NCI-H82 treated with DMSO at 0.1 percent for 48 hours (cell line): ENCODE measurements at regions not wholly inside any gene's neighbourhood (a gene's known extent, or its start where the extent isn't known, plus 50 kb on each side); places are given as distances from the start of the nearest gene placed in this dataset.

Experiments used
- DNase-seq: peaks from one replicate; lab custom pipeline; 2025; ENCODE audit not compliant: unreplicated experiment; lab: John Stamatoyannopoulos, UW

DNA sequence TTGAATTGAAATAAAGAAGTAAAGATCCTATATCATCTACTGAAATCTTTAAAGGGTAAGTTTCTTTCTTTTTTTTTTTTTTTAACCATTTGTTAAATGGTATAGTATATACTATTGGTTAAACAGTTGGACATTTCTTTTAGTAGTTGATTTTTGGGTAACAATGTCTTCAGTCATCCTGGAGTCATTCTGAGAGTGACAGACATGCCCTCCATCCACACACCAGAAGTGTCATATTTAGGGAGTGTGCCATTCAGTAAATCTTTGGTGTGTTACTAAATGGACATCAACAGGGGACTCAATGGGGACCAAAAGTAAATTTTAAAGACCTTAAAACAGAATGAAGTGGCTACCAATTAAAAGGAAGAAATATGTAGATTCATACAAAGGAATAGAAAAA, 50.8 kb upstream of the SLC39A10 start:
- DNase-seq = no peak

DNA sequence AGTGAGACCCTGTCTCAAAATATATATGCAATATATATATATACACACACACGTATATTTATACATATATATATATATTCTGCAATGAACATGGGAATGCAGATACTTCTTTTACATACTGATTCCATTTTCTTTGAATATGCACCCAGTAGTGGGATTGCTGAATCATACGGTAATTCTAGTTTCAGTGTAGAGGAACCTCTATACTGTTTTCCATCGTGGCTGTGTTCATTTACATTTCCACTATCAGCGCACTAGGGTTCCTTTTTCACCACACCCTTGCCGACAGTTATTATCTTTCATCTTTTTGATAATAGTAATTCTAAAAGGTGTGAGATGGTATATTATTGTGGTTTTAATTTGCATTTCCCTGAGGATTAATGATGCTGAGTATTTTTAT, 52.3 kb upstream of the SLC39A10 start:
- DNase-seq = no peak

DNA sequence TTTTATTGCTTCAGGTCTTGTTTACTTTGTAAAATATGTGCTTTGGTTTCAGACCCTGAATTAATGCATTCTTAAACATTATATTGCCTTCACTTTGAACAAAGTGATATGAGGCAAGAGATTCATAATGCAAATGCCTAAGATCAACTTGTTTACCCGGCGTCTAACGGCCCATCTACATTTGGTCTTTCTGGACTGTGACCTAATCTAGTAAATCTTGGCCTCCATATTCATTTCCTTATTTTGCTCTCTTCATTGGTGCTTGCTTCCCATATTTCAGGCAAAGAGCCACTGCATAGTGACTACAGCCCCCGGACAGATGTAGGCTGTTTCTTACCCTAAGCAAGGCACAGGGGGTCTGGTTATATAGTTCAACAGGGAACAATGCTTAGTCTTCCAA, 53.0 kb upstream of the SLC39A10 start:
- DNase-seq = no peak

DNA sequence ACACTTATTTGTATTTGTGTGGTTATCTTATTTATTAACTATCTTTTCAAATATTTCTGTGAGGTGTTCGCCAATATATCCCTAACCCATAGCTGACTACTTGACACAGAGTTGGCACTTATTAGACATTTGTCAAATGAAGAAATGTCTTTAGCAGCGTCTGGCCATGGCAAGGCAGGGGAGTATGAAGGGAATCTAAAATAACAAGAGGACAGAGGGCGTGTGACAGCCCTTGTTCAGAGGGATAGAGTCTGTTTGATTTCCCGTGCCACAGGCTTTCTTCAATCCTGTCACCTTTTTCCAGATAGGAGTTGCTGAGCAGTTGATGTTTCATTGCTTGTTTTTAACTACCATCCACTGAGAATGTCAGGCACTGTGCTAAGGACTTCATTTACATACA, 53.6 kb upstream of the SLC39A10 start:
- no peak for DNase-seq

DNA sequence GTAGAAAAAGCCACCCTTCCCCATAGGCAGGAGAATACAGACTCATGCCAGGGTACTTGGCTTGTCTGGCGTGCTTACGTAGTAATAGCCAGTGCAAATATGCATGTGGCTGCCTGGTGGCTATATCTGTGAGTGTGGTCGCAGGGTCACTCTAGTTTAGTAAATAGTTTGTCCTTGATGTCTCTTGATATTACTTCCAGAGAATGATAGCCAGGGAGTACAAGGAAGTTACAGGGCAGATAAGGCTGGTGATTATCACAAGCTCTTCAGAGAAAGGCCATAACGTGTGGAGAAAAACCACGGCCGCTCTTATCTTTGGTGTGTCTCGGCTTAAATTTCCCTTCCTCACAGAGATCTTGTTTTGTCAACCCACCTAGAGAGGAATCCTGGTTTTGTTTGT, 54.3 kb upstream of the SLC39A10 start:
- no peak for DNase-seq

DNA sequence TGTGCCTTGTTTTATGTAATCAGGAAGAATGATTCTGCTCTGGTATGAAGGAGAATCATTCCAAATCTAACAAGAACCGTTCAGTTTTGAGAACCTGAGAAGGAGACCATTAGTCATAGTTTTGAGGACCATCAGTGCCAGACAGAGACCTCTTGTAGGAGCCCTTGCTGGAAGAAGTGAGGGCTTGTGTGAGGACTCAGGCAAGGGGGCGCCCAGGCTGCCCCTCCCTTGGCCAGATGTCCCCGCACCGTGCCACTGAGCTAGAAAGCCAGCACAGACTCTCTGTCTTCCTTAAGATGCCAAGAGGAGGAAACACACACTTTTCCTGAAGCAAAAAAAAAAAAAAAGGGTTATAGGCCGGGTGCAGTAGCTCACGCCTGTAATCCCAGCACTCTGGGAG, 55.7 kb upstream of the SLC39A10 start:
- DNase-seq = no peak

DNA sequence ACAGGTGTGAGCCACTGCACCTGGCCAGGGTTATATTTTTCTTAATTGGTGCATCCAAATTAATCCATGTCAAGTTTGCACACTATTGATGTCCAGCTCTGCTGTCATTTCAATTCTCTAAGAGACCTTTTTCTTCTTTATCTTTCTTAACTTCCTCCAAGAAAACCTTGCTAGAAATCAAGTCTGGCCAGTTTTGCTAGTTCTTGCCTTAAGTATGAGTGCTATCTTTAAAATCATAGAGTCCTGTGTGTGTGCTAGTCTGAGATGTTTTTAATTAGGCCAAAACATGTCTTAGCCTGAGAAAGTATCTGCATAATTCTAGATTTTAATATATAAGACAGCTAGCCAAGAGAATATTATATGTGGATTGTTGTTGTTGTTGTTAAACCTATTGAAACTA, 56.2 kb upstream of the SLC39A10 start:
- no peak for DNase-seq

DNA sequence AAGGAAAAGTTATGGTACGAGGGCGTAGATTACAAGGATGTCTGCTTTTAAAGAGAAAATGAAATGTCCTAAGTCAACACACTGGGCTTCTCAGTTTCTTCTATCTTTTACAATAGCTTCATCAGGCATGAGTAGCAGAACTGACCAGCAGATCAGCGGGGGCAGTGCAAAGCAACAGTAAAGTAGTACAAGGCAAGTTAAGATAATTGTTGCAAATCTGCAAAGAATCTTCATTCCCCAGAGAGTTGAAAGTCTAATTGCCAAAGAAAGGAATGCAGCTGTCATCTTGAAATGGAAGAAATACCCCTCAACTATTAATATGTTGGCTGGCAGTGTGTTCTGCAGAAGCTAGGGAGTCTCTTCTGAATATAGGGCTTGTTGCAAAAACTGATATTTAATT, 60.2 kb upstream of the SLC39A10 start:
- DNase-seq = no peak

DNA sequence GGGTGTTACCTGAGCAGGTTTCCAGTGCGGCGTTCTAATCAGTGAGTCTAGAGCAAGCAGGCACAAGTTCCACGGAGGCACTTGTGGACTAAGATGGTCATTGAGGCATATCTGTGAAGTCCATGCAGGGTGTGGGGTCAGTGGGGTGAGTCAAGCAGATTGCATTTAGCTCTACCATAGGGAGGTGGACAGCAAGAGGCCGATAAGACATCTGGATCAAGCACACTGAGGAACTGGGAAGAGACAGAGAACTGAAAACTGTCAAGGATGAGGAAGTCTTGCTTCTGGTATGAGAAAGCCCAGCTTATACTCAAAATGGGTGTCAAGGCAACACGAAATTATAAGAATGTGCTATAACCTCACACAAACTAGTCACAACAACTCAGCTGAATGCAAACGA, 61.2 kb upstream of the SLC39A10 start:
- DNase-seq = no peak

DNA sequence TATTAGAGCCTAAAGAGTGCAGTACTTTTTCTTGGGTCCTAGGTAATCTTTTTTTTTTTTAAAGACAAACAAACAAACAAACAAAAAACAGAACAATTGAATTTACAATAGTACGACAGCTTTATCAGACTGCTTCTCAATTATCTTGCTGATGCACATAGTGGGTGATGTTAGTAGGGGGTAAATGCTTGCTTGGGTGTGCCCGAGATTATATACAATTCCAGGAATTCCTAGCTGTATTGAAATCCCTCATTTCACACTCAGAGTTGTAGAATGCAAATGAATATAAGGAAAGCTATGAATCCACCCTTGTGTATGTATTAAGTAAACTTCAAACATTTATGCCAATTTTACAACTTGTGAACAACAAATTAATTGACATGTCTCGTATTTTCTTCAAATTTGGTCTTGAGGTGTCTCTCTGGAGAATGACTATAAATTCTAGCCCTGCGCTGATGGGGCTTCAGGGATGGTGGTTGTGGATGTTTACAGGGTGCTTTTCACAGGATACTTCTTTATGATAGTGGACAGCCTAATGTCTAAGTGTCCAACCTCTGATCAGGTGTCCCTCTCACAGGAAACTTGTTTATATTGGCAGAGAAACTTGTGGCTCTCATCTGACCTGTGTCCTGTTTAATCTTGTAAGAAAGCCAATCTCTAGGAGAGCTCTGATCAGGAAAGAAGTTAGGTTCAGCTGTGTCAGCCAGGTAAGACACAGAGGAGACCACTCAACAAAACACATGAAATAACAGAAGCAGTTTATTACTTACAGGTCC, 61.9 kb upstream of the SLC39A10 start:
- DNase-seq = no peak

DNA sequence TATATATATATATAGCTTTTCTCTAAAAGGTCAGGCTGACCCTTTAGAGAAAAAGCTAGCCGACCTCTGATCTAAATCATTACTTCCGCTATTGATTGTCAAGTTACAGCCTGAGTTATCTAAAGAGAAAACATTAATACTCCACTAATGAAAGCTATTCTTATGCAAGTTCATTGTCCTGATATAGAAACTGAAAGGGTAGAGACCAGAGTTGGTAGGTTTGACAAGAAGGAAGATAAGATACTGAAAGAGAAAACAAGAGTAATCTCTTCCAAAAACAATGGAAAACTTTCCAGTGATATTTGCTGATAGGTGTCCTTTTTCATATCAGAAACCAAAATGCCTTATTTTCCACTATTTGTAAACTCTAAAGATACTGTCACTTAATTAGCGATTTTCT, 62.8 kb upstream of the SLC39A10 start:
- DNase-seq = no peak

DNA sequence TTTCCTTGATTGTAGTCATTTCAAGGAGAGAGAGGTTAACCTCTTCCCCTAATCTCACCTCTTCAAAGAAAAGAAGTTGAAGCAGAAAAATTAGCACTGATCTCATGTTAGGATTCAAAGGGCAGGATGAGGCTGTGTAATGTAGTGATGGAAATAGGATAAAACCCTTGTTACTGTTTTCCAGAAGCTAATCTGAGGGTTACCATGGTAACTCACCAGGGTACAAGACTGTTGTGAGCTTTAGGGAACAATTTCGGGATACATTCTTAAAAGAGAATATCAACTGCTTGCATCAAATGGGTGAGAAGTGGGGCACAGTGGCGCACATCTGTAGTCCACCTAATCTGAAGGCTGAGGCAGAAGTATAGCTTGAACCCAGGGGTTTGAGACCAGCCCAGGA, 64.9 kb upstream of the SLC39A10 start:
- no peak for DNase-seq

DNA sequence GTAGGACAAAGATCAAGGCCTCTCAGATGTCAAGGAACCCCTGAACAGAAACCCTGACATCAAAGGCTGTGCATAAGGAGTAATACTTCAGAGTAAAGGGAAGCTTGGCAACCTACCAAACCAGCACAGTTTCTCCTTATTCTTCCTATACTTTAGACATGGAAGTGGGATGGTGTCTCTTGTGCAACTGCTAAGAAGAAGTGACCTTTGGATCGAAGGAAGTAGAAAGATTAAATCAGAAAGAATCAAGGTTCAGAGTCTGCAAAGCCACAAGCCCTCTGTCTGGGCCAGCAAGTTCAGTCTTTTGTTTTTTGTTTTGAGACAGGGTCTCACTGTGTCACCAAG, 66.2 kb upstream of the SLC39A10 start:
- no peak for DNase-seq

DNA sequence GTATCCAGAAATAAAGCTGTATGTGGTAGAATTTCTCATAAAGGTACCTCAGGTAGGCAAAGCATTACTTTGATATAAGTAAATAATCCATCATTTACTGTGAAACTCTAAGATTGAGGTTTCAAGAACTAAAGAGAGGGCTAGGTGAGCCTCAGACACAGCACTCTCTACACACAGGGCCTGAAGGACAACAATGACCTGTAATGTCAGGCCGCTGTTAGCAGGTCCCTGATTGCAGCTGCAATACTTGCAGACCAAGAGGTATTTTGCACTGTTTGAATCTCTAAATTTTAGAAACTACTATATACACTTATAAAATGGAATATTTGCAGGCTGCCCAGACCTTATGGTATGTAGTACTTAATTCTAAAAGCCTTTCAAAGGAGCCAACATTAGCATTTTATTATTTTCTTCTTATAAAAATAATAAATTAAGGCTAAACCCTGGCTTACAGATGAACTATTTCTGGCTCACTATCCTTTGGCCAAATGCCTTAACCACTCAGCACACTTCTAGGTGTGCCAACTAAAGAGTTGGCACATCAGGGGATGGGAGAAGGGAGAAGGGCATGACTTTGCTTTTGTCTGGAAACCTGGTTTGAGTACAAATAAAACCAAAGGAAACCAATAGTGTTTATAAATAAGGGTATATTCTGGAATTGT, 66.7 kb upstream of the SLC39A10 start:
- no peak for DNase-seq

DNA sequence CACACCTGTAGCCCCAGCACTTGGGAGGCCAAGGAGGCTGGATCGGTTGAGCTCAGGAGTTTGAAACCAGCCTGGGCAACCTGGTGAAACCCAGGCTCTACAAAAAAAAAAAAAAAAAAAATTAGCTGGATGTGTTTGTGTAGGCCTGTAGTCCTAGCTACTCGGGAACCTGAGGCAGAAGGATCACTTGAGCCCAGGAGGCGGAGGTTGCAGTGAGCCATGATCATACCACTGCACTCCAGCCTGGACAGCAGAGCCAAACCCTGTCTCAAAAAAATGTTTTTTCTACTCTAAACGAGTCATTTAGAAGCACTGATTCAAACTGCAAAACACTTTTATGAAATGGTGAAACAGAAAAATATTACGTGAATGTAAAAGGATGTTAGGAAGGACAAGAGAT, 69.1 kb upstream of the SLC39A10 start:
- DNase-seq = no peak

DNA sequence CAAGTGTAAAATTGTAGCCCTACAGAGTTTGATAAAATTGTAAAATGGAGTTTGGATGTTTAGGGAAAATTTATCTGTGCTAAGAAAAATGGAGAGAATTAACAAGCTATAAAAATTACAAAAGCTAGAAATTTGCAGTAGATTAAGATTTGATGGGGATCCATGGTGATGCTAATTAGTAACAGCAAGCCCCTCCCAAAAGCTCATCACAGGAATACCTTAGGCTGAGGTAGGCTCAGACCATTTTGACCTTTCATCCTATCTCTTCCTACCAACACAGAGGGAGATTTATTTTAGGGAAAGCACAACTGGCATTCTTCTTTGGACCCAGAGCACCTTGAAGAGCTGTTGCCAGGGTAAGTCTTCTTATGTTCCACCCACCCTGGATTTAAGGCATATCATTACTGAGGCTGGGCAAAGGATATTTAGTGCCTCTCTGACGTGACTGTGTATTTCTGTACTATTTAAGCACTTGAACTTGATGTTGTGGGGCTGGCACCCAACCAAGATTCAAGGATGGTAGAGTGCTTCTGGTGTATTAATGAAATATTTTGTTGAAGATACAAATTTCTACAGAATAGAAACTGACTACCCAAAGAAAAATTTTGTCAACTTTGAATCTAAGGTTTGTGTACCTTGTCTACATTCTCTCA, 70.8 kb upstream of the SLC39A10 start:
- DNase-seq = no peak

DNA sequence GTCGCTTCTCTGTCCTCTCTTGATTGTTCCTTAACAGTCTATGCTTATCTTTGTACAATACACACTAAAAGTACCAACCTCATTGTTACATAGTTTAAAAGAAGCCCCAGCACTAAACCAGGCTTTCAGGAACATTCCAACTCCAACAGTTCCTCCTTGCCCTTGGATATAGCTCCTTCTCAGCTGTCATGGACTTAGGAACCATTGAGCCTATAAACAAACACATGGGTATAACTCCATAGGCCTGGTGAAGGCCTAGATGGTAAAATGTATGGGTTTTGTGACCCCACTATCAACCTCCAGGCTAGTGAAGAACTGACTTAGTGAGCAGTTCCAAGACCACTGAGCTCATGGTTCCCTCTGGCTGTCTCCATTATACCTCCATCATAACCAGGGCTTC, 74.8 kb upstream of the SLC39A10 start:
- DNase-seq = no peak

DNA sequence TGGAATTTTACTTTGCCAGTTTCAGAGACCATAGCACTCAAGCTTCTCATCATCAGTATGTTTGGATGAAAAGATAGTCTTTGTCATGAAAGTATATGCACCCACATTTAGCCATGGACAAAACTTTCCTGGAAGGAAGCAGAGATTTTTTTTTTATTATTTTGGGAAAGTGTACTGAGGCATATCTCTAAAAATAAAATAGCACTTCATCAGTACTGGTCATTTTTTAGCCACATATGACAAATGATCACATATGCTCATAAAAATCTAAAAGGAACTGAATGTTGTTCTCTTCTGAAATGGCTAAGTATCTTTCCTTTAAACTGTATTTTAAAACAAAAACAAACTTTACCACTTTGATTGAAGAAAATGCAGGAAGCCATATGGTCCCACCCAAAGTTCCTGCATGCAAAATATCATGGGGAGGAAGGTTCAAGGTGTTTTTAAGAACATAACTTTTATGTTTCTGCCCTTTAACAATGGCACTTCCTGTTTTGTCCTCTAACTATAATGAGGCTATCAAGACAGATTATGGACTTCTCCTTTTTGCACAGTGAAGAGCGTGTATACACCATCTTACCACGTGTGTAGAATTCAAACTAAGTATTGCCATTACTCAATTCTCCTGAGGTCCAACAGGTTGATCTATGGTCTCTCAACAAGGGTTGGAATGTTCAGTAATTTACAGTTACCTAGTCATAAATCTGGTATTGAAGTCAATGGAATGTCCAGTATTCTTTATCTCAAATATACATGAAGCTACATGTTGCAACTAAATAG, 77.1 kb upstream of the SLC39A10 start:
- no peak for DNase-seq

DNA sequence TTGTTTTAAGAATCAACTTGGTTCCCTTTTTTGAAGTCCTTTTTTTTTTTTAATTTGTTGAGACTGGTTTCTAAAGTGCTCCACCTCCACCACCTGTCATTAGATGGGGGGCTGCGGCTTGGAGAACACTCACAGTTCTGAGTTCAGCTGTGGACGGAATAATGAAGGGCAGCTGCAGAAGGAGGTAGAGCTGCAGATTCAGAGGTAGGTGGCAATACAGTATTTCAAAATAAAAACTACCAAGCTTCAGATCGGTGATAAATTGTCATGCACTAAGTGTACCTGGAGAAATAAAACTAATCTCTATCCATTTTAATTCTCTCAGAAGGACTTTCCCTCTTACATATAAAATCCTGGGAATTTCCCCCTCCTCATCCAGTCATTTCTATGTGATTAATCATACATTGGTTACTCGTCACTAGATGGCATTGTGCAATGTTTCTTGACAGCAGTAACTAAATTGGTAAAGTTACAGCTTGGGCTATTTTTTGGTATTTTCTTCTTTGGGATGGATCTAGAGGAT, 81.1 kb upstream of the SLC39A10 start:
- no peak for DNase-seq

DNA sequence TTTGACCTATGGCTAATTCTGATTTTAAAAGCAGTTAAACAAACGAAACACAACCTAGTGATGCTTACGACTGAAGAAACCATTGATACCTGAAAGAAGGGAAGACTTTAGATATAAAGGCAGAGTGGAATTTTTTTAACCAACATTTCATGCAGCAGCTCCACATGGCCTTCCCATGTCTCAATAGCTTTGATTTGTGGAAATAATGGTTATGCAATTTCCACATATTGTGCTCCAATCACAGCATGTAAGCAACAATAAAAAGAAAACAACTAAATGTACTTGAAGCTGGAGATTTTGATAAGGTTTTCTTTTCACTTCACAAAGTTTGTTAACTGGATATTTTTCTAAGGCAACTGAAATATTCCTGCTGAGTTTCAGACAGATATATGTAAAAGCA, 82.0 kb upstream of the SLC39A10 start:
- no peak for DNase-seq

DNA sequence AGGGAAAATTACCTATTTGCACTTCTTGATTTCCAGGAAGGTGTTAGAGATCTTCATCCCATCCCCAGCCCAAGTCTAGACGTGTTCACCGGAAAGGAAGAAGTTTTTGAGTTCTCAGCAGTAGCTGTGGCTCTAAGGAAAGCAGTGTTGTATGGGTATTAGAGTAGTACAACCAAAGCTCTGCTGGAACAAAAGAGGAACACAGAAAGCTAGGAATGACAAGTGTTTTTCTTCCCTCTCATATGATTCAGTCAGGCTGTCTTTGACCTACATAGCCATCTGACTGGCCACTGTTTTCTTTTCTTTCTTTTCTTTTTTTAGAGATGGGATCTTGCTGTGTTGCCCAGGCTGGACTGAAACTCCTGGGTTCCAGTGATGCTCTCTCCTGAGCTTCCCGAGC, 82.7 kb upstream of the SLC39A10 start:
- no peak for DNase-seq
